ENCODE measurements at regions not wholly inside any gene's neighbourhood (a gene's known extent, or its start where the extent isn't known, plus 50 kb on each side); places are given as distances from the start of the nearest gene placed in this dataset.

DNA sequence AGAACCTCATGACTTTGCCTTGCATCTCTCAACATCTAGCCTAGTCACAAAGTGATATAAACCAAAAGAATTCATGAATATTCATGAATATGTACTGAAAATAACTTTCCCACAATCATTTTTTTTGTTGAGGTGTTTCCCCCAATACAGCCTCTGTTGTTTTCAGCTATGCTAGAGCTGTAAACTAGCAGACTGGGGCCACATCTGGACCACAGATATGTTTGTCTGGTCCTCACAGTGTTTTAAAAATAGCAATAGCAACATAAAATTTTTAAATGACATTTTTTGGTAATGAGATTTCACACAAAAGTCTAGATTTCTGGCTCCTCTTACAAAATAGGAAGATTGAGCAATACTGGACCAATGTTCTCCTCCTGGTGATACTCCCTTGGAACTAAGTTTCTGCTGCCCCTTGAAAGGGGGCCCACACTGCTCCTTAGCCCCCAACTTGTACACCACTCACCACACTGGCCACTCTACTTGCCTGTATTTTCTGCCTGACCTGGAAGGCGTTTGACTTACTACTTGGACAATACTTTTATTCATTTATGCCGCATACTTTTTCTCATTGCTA lies 81.2 kb downstream of the BMP4 start:
- 92 to 93% methylated on average over 2 of the region's 2 CpGs for WGBS, 2 donors
- Histone ChIP-seq H3K27me3 (no peaks in the 10 kb centered on the region), H3K36me3 (ENCODE audit: low read depth, missing control alignments) (no peaks in the 10 kb centered on the region), H3K4me3 (no peak overlapping the region), H3K27ac (no peak overlapping the region), H3K4me1 (no peaks in the 10 kb centered on the region), H3K9me3 (no peaks in the 10 kb centered on the region)
- intact Hi-C loops (cut with DNase I; ENCODE audit: low total_unique reads): no loop called here
- DNase-seq: no peak
- TF ChIP-seq, protein P1, sequence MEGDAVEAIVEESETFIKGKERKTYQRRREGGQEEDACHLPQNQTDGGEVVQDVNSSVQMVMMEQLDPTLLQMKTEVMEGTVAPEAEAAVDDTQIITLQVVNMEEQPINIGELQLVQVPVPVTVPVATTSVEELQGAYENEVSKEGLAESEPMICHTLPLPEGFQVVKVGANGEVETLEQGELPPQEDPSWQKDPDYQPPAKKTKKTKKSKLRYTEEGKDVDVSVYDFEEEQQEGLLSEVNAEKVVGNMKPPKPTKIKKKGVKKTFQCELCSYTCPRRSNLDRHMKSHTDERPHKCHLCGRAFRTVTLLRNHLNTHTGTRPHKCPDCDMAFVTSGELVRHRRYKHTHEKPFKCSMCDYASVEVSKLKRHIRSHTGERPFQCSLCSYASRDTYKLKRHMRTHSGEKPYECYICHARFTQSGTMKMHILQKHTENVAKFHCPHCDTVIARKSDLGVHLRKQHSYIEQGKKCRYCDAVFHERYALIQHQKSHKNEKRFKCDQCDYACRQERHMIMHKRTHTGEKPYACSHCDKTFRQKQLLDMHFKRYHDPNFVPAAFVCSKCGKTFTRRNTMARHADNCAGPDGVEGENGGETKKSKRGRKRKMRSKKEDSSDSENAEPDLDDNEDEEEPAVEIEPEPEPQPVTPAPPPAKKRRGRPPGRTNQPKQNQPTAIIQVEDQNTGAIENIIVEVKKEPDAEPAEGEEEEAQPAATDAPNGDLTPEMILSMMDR (IDR thresholded peaks at IDR 0.05): no peak
- no peak for TF ChIP-seq POLR2A (IDR thresholded peaks at IDR 0.05)

DNA sequence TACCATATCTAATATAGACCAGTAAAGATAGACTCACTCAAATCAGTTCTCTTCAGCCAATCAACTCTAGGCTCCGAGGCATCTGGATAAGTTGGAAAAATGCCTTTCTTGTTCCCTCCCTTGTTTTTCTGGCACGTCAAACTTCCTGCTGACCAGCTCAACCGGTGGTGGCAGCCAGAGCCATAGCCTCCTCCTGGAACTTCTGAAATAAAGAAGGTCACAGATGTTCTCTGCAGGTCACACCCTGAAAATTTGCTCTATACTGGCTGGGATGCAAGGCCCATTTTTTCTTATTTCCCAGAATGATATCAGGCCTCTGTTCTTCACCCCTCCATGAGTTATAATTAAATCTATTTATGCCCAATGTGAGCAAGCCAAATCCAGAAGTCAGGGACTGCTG lies 81.9 kb downstream of the BMP4 start:
- H3K9me3 ChIP-seq: no peaks in the 10 kb centered on the region
- WGBS, 2 donors: 57 to 66% methylated on average over 3 of the region's 3 CpGs
- TF ChIP-seq POLR2A (IDR thresholded peaks at IDR 0.05): no peak
- TF ChIP-seq, protein P1 (IDR thresholded peaks at IDR 0.05): no peak
- H3K4me1 ChIP-seq: no peaks in the 10 kb centered on the region
- DNase-seq: no peak
- no peak overlapping the region for H3K27ac ChIP-seq
- no peaks in the 10 kb centered on the region for H3K36me3 ChIP-seq (ENCODE audit: low read depth, missing control alignments)
- intact Hi-C loops (cut with DNase I; ENCODE audit: low total_unique reads): no loop called here
- H3K4me3 ChIP-seq: no peak overlapping the region
- no peaks in the 10 kb centered on the region for H3K27me3 ChIP-seq

DNA sequence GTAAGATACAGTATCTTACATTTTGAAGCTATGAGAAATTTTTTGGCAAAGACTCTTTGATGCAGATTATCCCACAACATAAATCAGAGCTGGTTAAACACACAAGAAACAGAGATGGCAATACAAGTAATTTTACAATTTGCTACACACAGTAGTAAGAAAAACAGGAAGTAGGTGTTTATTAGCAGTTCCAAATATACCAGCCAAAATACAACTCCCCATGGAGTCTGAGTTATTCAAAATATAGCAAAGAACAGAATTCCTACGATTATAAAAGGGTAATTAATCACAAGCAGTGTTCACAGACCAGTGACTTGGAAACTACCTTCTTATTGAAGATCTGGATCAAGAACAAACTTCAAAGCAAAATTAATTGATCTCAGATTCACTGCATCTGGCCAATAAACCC lies 83.9 kb downstream of the BMP4 start:
- TF ChIP-seq, protein P1 (IDR thresholded peaks at IDR 0.05): no peak
- TF ChIP-seq POLR2A (IDR thresholded peaks at IDR 0.05): no peak
- Histone ChIP-seq H3K36me3 (ENCODE audit: low read depth, missing control alignments) (no peaks in the 10 kb centered on the region), H3K27me3 (no peaks in the 10 kb centered on the region), H3K27ac (no peak overlapping the region), H3K4me1 (no peaks in the 10 kb centered on the region), H3K4me3 (no peak overlapping the region), H3K9me3 (no peaks in the 10 kb centered on the region)
- no peak for DNase-seq
- intact Hi-C loops (cut with DNase I; ENCODE audit: low total_unique reads): no loop called here
- 33 to 41% methylated on average over 1 of the region's 1 CpG for WGBS, 2 donors

DNA sequence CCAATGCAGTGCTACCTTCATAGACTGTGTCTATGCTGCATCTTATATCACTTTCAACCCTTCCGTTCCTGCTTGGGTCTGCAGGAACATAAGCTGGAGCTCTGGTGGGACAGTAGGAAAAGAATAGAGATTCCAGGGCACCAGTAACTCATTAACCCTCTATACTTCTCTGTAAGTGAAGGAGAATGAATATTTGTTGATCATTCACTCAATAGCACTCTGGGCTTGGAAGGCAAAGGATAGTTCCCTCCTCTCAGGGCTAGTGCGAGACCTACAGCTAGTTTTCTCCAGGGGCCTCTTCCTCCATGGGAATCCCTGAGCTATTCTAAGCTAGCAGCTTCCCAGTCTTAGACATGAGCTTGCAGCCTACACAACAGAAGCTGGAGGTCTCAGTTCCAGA lies 84.7 kb downstream of the BMP4 start:
- H3K4me1 ChIP-seq: no peaks in the 10 kb centered on the region
- no peak overlapping the region for H3K4me3 ChIP-seq
- intact Hi-C loops (cut with DNase I; ENCODE audit: low total_unique reads): no loop called here
- DNase-seq: no peak
- no peak for TF ChIP-seq POLR2A (IDR thresholded peaks at IDR 0.05)
- TF ChIP-seq, protein P1 (IDR thresholded peaks at IDR 0.05): no peak
- WGBS, 2 donors: 71 to 93% methylated on average over 2 of the region's 2 CpGs
- H3K36me3 ChIP-seq (ENCODE audit: low read depth, missing control alignments): no peaks in the 10 kb centered on the region
- no peaks in the 10 kb centered on the region for H3K9me3 ChIP-seq
- no peaks in the 10 kb centered on the region for H3K27me3 ChIP-seq
- no peak overlapping the region for H3K27ac ChIP-seq

DNA sequence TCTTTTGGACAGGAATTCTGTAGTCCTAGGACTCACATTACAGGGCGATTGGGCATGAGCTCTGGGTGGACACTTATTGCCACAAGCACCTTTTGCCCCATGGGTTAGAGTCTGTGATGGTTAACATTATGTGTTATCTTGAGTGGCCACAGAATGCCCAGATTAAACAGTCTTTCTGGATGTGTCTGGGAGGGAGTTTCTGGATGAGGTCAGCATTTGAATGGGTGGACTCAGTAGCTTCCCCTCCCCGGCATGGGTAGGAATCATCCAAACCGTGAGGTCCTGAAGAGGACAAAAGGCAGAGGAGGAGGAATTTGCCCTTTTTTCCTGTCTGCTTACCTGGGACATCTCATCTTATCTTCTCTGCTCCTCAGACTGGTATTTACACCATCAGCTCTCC lies 85.6 kb downstream of the BMP4 start:
- Histone ChIP-seq H3K9me3 (no peaks in the 10 kb centered on the region), H3K27me3 (no peaks in the 10 kb centered on the region), H3K4me1 (no peaks in the 10 kb centered on the region), H3K36me3 (ENCODE audit: low read depth, missing control alignments) (no peaks in the 10 kb centered on the region), H3K4me3 (no peak overlapping the region), H3K27ac (no peak overlapping the region)
- WGBS, 2 donors: 92 to 96% methylated on average over 3 of the region's 3 CpGs
- no peak for TF ChIP-seq POLR2A (IDR thresholded peaks at IDR 0.05)
- TF ChIP-seq, protein P1 (IDR thresholded peaks at IDR 0.05): no peak
- DNase-seq: no peak
- intact Hi-C loops (cut with DNase I; ENCODE audit: low total_unique reads): no loop called here

All from testis (tissue), 2 donors.